Tibial artery (tissue), 4 donors: ENCODE measurements at regions not wholly inside any gene's neighbourhood (a gene's known extent, or its start where the extent isn't known, plus 50 kb on each side); places are given as distances from the start of the nearest gene placed in this dataset.

Source experiments
- DNase-seq, 2 donors: peaks; one replicate each; pipeline ENCODE4 v3.0.0-alpha.2; 2019
- H3K27ac ChIP-seq, 2 donors: fragments of 200-600 bp; sonication (generic) in 1 of 2; 1 replicate in 1 of 2; 2 replicates in 1 of 2; pipeline ENCODE4 v1.5.1; 2018 to 2019; ENCODE audit warnings: mild to moderate bottlenecking in 1 of 2
- H3K27me3 ChIP-seq, 2 donors: fragments of 200-600 bp; sonication (generic) in 1 of 2; one replicate each; pipeline versions ENCODE4 v1.5.1 to v1.6.0; 2016 to 2019
- H3K36me3 ChIP-seq, 3 donors: fragments of 200-600 bp; sonication (generic) in 2 of 3; one replicate each; pipeline ENCODE4 v1.5.1; 2016 to 2019; ENCODE audit warnings: mild to moderate bottlenecking in 2 of 3
- H3K4me1 ChIP-seq, 4 donors: fragments of 200-600 bp; sonication (generic) in 2 of 4; 1 replicate in 3 of 4; 2 replicates in 1 of 4; pipeline ENCODE4 v1.5.1; 2016 to 2019
- H3K4me3 ChIP-seq, 2 donors: fragments of 200-600 bp; sonication (generic) in 1 of 2; 1 replicate in 1 of 2; 2 replicates in 1 of 2; pipeline ENCODE4 v1.5.1; 2018 to 2019; ENCODE audit warnings: mild to moderate bottlenecking in 2 of 2
- H3K9me3 ChIP-seq, 3 donors: fragments of 200-600 bp; sonication (generic) in 1 of 3; one replicate each; pipeline ENCODE4 v1.5.1; 2016 to 2019
- CTCF ChIP-seq, 2 experiments: fragments of 200-600 bp in 1 of 2; fragments of 450-650 bp in 1 of 2; IDR thresholded peaks; one replicate each; pipeline ENCODE4 v1.5.1; 2017 to 2019; ENCODE audit warnings: antibody characterized with exemption in 2 of 2, mild to moderate bottlenecking in 1 of 2, moderate library complexity in 1 of 2
- intact Hi-C: fragments of 100-400 bp; cut with DNase I; formaldehyde crosslinking; loops from one replicate; pipeline ENCODE4 v1.15.0; 2023; ENCODE audit warnings: low total_unique reads

DNA sequence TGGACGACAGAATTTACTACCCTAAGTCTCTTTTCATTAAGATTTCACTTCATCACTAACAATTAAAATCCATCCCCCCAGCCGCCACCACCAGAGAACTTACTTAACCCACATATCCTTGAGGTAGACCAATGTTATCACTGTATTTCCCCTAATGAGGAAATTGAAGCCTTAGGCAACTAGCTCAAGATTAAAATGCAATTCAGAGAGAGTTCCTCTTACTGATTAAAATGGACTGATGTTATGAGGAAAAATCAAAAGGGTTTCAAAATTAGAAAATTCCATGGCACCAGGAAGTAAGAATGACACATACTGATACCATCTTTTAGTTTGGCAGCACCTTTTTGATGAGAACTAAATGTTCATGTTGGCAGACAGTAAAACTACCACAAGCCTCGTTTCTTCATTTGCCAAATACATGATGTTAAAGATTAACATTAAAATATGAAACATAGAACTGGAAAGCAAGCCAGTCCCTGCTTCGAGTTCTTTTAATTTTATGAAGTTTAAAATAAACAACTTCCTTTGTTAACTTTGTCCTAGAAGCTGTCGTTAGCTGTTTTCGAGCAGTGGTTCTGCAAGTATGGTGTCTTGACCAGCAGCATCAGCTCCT lies 69.3 kb upstream of the CCDC160 start:
- Histone ChIP-seq H3K9me3 (no peaks in the 10 kb centered on the region), H3K27me3 (no peaks in the 10 kb centered on the region), H3K4me1 (peaks cover 0 to 4% (median 0%) of the 10 kb centered on the region in 4 donors), H3K36me3 (no peaks in the 10 kb centered on the region), H3K4me3 (no peak overlapping the region), H3K27ac (no peak overlapping the region)
- DNase-seq = no peak
- TF ChIP-seq CTCF (IDR thresholded peaks at IDR 0.05) = no peak
- intact Hi-C loops = no loop called here

- Histone ChIP-seq H3K36me3 (no peaks in the 10 kb centered on the region), H3K27ac (no peak overlapping the region), H3K4me3 (peak overlapping the region; percentile 49 to 60), H3K4me1 (peaks cover 0 to 10% (median 3%) of the 10 kb centered on the region in 4 donors), H3K9me3 (no peaks in the 10 kb centered on the region), H3K27me3 (no peaks in the 10 kb centered on the region)
- intact Hi-C loops = no loop called here
- TF ChIP-seq CTCF (IDR thresholded peaks at IDR 0.05) = no peak
- peak in 1 of 2 donors; percentile 34 for DNase-seq
Observed at GRCh38 chrX:134171661-134172587, 65.1 kb upstream of the CCDC160 start.

DNA sequence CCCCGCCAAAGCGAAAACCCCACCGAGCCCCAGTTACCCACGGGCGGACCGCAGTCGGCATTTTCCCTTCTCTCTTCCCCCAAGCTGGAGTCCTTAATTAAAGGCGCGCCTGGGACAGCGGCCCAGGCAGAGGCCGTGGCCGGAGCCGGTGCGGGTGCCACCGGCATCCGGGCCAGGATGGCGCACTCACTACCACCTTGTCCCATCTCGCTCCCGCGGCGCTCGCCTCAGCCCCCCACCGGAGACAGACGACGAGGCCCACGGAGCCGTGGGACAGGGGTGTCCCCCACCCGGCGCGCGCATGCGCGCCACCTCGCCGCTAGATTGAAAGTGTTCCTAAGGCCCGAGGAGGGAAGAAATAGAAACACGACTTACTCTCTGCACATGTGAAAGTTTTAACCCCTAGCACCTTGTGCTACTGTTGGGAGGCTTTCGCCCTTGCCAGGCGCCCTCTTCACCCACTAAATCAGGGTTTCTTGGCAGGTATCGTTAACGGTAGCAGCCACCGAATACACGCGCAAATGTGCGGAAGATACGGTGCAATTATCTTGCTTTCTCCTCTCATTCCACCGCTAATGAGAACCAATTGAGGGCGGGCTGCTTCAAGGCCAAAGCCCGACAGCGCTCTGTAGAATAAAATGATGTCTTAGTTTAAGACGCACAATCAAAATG lies 64.3 kb upstream of the CCDC160 start:
- DNase-seq = peak in 1 of 2 donors; percentile 54
- H3K27ac ChIP-seq = no peak overlapping the region
- intact Hi-C loops = no loop called here
- H3K36me3 ChIP-seq = no peaks in the 10 kb centered on the region
- H3K4me1 ChIP-seq = peaks cover 0 to 10% (median 3%) of the 10 kb centered on the region in 4 donors
- no peaks in the 10 kb centered on the region for H3K9me3 ChIP-seq
- no peaks in the 10 kb centered on the region for H3K27me3 ChIP-seq
- H3K4me3 ChIP-seq = peak overlapping the region; percentile 49 to 60
- TF ChIP-seq CTCF (IDR thresholded peaks at IDR 0.05) = no peak

GRCh38 chrX:134173541-134174272 lies 63.3 kb upstream of the CCDC160 start:
- H3K36me3 ChIP-seq = no peaks in the 10 kb centered on the region
- peak overlapping the region; percentile 49 to 60 for H3K4me3 ChIP-seq
- H3K4me1 ChIP-seq = peaks cover 0 to 10% (median 3%) of the 10 kb centered on the region in 4 donors
- no peak overlapping the region for H3K27ac ChIP-seq
- intact Hi-C loops = no loop called here
- H3K27me3 ChIP-seq = no peaks in the 10 kb centered on the region
- DNase-seq = no peak
- H3K9me3 ChIP-seq = no peaks in the 10 kb centered on the region
- TF ChIP-seq CTCF (IDR thresholded peaks at IDR 0.05) = no peak

DNA sequence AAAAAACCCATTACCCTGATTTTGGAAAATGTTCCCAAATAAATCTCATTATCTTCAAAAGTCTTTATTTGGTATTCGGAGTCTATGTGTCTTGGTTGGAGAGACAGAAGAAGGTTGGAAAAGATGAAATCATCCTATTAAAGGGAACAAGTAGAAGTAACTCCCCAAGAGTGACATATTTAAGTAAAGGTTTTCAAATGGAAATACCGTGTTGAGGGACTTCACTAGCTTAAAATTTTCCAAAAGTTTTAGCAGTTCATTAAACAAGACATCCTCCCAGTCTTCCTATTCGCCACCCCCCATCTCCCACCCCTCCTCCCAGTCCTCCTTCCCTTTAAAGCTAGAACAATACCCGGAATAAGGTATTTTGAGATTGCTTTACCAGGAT lies 62.7 kb upstream of the CCDC160 start:
- Histone ChIP-seq H3K4me3 (no peak overlapping the region), H3K4me1 (peaks cover 0 to 10% (median 3%) of the 10 kb centered on the region in 4 donors), H3K36me3 (no peaks in the 10 kb centered on the region), H3K27me3 (no peaks in the 10 kb centered on the region), H3K9me3 (no peaks in the 10 kb centered on the region), H3K27ac (no peak overlapping the region)
- no peak for DNase-seq
- intact Hi-C loops = no loop called here
- no peak for TF ChIP-seq CTCF (IDR thresholded peaks at IDR 0.05)
